Retinal pigment epithelial cell (primary cell): ENCODE measurements at regions not wholly inside any gene's neighbourhood (a gene's known extent, or its start where the extent isn't known, plus 50 kb on each side); places are given as distances from the start of the nearest gene placed in this dataset.

Experiments used
- DNase-seq: peaks from one replicate; pipeline ENCODE4 v3.0.0-alpha.2; 2010; ENCODE audit warnings: low read depth
- H3K4me3 ChIP-seq: 2 replicates; pipeline ENCODE4 v1.5.1; 2011; ENCODE audit warnings: mild to moderate bottlenecking, low read length, control low read depth, moderate library complexity
- TF ChIP-seq, protein P1 (sequence below): conservative IDR thresholded peaks from 2 replicates; pipeline ENCODE4 v1.5.1; 2011; ENCODE audit warnings: low read depth, low read length, control low read depth, inconsistent platforms

DNA sequence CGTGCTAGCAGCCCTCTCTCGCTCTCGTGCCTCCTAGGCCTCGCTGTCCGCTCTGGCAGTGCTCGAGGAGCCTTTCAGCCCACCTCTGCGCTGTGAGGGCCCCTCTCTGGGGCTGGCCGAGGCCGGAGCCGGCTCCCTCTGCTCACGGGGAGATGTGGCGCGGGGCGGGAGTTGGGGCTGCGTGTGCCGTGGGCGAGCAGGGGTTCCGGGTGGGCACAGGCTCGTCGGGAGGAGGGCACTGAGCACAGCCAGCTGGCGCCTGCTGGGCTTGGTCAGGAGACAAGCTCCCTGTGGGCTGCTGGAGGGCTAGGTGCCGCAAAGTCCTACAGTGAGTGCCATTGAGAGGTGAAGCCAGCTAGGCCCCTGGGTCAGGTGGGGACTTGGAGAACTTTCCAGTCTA is 994.5 kb downstream of the C4orf33 start:
- DNase-seq, result no peak
- H3K4me3 ChIP-seq, result no peak overlapping the region
- TF ChIP-seq, protein P1, sequence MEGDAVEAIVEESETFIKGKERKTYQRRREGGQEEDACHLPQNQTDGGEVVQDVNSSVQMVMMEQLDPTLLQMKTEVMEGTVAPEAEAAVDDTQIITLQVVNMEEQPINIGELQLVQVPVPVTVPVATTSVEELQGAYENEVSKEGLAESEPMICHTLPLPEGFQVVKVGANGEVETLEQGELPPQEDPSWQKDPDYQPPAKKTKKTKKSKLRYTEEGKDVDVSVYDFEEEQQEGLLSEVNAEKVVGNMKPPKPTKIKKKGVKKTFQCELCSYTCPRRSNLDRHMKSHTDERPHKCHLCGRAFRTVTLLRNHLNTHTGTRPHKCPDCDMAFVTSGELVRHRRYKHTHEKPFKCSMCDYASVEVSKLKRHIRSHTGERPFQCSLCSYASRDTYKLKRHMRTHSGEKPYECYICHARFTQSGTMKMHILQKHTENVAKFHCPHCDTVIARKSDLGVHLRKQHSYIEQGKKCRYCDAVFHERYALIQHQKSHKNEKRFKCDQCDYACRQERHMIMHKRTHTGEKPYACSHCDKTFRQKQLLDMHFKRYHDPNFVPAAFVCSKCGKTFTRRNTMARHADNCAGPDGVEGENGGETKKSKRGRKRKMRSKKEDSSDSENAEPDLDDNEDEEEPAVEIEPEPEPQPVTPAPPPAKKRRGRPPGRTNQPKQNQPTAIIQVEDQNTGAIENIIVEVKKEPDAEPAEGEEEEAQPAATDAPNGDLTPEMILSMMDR, result no peak

DNA sequence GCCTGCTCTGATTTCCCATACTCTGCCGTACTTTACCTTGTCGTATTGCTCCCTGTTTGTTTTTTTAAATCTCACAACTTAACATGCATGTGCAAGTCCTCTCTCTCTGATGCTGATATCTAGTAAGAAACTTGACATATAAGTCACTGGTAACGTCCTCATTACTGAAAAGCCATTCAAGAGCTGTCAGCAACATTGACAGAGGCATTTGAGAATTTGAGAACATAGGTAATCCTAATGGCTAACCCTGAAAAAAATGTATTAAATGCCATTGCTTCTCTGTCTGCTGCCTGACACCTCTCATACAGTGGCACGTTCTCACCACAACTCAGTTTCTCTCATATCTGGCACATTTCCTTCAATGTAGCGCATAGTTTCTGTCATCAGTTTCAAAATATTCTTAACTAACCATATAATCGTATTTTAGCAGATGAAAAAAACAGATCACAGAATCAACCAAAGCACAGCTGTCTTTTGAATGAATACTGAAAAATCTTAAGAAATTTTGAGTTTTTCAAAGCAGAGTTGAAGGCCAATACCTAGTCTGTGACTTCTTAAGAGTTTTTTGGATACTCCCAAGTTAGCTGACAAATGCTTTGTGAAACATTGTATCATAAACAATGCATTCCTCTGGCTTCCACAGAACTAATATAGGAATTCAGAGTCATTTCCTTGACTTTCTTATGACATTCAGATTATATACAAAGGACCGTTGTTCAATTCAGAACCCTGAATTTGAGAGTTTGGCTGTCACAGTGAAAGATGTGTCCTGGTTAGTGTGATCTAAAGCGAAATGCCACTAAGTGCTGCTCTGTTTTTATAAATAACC is 996.4 kb downstream of the C4orf33 start:
- TF ChIP-seq, protein P1, result no peak
- DNase-seq, result no peak
- no peak overlapping the region for H3K4me3 ChIP-seq

DNA sequence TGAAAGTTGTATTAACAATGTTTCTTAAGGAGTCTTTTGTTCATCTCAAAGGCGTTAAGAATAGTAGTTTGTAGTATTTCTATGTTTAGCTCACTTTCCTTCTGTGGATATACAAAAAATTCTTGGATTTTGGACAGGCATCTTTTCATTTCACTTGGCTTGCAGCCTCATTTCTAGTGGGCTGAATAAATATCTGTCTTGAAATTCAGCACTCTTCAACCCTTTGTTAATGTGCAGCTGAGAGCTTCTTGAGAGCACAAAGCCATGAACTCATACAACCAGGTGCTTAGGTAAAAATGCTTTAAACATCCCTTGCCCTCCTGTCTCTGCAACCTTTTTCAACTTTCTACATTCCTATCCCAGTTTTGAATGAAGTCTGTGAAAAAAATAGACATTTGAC is 1003.2 kb downstream of the C4orf33 start:
- no peak for DNase-seq
- TF ChIP-seq, protein P1, result no peak
- no peak overlapping the region for H3K4me3 ChIP-seq

DNA sequence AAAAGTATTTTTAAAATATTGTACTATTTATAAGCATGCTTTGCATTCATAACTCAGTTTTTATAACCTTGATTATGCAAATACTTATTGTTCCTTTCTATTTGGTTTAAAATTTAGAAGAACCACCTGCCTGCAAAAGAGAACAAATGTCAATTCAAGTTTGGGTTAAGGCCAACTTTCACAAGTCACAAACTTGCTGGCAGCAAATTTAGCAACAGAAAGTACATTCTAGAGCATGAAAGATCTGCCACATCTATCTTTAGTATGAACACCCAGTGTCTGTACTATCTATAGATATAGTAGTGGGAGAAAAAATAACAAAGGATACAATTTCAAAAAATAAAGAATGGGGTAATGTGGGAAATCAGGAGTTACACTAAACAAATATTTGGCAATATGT is 1014.2 kb downstream of the C4orf33 start:
- no peak for DNase-seq
- TF ChIP-seq, protein P1, result no peak
- H3K4me3 ChIP-seq, result no peak overlapping the region

DNA sequence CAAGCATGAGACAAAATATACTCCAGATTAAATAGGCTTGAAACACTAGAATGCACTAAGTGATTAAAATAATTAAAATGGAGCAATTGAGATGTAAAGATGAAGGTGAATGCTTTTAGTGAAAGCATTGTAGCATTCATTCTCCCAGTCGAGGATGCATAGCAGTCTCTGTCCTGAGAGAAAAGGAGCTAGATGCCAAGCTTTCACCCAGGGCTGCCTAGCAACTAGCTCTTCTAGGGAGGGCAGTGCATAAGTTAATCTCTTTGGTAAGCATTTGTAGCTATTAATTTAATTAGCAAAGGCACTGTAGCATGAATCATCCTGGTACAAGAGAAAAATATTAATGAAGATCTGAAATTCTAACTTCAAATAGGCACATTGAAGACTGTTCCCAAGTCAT is 1014.8 kb downstream of the C4orf33 start:
- TF ChIP-seq, protein P1, result no peak
- no peak overlapping the region for H3K4me3 ChIP-seq
- DNase-seq, result peak; percentile 29

DNA sequence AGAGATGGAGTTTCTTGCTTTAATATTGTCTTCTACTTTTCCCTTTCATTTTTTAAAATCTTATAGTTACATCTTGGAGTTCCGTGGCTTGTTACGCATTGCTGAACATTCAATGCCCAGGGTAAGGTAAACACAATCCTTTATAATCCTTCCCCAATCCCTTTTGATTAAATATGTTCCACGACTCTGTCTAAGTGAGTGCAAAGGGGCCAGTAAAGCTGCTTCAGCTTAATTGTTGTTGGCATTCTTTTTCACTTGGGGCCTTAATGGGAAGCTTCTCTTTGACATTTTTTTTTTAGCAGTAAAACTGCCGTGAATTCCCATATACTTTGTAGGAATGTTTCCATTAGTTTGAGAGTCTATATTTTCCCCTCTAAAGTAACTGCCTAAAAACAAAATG is 1028.1 kb downstream of the C4orf33 start:
- TF ChIP-seq, protein P1, result no peak
- peak; percentile 78 for DNase-seq
- H3K4me3 ChIP-seq, result peak overlapping the region; percentile 2

DNA sequence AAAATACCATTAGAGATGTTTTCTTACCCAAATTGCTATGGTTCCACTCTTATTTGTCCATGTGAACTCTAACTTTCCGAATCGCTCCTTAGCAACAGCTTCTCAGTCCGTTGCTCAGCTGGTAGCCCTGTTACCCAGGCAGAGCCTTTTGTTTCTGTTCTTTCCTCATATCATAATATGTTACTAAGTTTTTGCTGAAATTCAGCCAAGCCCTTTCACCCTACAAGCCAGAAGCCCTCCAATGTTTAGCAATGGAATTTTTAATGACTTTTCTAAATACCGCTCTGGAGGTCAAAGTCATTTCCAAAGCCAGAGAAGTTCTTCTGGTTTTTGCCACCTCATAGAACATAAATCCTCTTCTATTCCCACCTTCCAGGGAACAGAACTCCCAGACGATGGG is 1029.5 kb downstream of the C4orf33 start:
- peak; percentile 36 for DNase-seq
- no peak overlapping the region for H3K4me3 ChIP-seq
- TF ChIP-seq, protein P1, result no peak
